ENCODE measurements at regions not wholly inside any gene's neighbourhood (a gene's known extent, or its start where the extent isn't known, plus 50 kb on each side); places are given as distances from the start of the nearest gene placed in this dataset.

GRCh38 chr2:201966691-201967438, 66.8 kb upstream of the FZD7 start:
- no peak for TF ChIP-seq CTCF (IDR thresholded peaks at IDR 0.05; ENCODE audit: insufficient read depth, low read depth, low read length, missing control alignments)
- no peak for DNase-seq (ENCODE audit: low read depth)
- H3K4me3 ChIP-seq (ENCODE audit: low read depth, low read length): no peak overlapping the region

GRCh38 chr2:201968050-201968449, 65.6 kb upstream of the FZD7 start:
- no peak for DNase-seq (ENCODE audit: low read depth)
- no peak for TF ChIP-seq CTCF (IDR thresholded peaks at IDR 0.05; ENCODE audit: insufficient read depth, low read depth, low read length, missing control alignments)
- H3K4me3 ChIP-seq (ENCODE audit: low read depth, low read length): no peak overlapping the region

DNA sequence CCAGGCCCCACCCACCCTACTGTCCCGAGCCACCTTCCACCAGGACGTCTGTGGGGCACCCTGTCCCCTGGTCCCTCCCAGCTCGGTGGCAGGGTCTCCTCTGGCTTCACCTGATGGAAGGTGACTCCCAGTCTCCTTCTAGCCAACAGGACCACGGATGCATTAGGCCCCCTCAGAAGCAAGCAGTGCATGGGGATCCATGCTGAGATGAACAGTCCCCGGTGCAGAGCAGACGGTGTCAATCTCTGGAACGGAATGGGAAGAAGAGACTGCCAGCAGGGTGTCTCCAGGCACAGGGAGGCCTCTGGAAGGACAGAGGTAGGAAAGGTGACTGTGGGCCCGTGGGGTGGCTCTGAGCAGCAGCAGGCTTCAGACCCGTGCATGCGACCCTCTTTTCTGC, 65.2 kb upstream of the FZD7 start:
- no peak for TF ChIP-seq CTCF (IDR thresholded peaks at IDR 0.05; ENCODE audit: insufficient read depth, low read depth, low read length, missing control alignments)
- no peak for DNase-seq (ENCODE audit: low read depth)
- no peak overlapping the region for H3K4me3 ChIP-seq (ENCODE audit: low read depth, low read length)

- no peak overlapping the region for H3K4me3 ChIP-seq (ENCODE audit: low read depth, low read length)
- no peak for DNase-seq (ENCODE audit: low read depth)
- no peak for TF ChIP-seq CTCF (IDR thresholded peaks at IDR 0.05; ENCODE audit: insufficient read depth, low read depth, low read length, missing control alignments)
These were observed 64.3 kb upstream of the FZD7 start for GRCh38 chr2:201969241-201969937.

DNA sequence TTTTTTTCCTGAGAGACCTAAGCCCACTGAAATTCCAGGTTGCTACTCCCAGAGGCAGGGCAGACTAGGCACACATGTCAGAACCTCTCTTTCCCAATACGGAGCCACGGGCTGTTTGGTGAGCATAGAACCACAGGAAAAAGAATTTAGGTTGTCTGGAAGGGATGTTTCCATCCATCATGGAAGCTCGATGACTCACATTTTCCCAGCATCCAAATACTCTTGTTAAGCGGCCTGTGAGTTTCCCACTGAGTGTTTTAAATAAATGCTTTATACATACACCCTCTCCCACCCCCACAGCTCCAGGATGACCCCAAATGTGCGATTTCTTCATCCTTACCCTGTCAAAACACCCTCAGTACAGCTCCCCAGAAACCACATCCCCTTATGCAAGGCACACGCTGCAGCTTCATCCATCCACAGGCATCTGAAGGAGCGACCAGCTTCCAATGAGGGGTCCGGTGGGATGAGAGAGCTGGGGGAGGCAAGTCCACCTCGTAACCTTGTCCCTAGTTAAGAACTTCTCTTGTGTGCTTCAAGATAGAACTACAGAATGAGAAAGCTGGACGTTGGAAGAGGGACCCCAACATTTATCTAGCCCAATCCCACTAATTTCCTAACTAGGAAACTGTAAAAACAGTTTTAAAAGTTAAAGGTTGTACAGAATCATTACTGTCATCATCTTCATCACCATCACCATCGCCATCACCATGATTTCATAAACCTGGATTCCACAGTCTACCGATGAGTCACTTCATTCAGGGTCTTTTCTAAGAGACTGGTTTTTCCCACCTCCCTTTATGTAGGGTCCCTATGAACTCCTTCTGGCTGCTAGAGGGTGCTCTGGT, 63.5 kb upstream of the FZD7 start:
- no peak for TF ChIP-seq CTCF (IDR thresholded peaks at IDR 0.05; ENCODE audit: insufficient read depth, low read depth, low read length, missing control alignments)
- H3K4me3 ChIP-seq (ENCODE audit: low read depth, low read length): no peak overlapping the region
- DNase-seq (ENCODE audit: low read depth): no peak

- no peak for DNase-seq (ENCODE audit: low read depth)
- H3K4me3 ChIP-seq (ENCODE audit: low read depth, low read length): no peak overlapping the region
- no peak for TF ChIP-seq CTCF (IDR thresholded peaks at IDR 0.05; ENCODE audit: insufficient read depth, low read depth, low read length, missing control alignments)
These were observed 62.9 kb upstream of the FZD7 start for GRCh38 chr2:201970786-201971108.
